NCI-H510A treated with DMSO at 0.1 percent for 48 hours (cell line): ENCODE measurements at regions not wholly inside any gene's neighbourhood (a gene's known extent, or its start where the extent isn't known, plus 50 kb on each side); places are given as distances from the start of the nearest gene placed in this dataset.
A peak's percentile ranks its signal among the peaks of the same experiment; 100 is the strongest.
"Not testable (repeated sequence)": the region's sequence is repeated elsewhere in the genome, so short reads cannot be mapped to it uniquely, and the experiment has no call there.

ENCODE experiments used
- DNase-seq: peaks from one replicate; lab custom pipeline; 2025; lab: John Stamatoyannopoulos, UW

DNA sequence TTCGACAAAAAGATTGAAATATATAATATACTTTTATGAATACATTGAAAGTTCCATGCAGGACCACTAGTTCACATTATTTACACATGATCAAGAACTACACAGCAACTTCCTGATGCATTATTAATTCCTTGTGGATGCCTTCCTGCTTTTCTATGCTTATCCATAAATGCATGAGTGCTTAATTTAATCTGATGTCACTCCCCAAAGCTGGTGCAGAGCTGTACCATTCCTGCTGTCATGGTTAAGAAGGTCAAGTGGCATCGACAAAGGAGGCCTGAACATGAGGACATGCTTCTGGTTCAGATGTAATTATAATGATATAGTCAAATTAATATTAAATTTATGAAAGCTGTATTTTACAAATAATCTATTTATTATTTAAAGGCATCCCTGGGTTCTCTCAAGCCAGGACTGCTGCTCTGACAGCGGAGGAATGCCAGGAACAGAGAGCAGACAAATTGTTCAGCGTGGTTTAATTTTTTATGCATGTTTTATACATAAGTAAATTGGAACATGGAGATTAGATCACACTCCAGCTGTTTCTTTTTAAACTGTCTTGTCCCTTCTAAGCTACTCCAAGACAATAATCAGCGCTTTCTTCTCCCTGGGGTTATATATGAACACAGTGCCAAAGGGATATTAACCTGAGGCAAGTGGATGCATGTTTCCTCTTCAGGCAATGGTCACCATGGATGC is 307.3 kb upstream of the CNTNAP5 start:
- no peak for DNase-seq

DNA sequence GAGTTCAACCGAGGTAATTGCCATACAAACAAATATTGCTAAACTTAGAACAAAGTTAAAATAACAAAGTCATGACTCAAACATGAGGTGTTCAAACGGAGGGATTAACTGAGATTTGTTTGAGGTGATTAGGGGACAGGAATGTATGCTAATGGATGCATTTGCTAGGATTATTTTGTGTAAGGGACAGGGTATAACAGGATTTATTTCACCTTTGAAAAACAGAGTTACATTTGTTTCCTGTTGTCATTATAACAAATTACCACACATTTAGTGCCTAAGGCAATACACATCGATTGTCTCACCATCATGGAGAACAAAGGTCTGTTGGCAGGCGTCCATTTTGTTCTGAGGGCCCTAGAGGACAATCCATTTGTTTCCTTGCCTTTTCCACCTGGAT is 304.3 kb upstream of the CNTNAP5 start:
- no peak for DNase-seq

DNA sequence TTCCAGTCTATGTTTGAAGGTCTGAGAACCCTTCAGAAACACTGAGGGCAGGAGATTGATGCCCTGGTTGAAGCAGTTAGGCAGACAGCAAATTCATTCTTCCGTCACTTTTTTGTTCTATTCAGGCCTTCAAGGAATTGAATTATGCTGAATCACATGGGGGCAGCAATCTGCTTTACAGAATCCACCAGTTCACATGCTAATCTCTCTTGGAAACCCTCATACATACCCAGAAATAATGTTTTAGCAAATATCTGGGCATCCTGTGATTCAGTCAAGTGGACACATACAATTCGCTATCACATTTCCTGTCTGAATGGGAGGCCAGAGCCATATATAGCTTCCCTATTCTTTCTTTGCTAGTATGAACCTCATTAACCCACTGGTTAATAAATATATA is 301.4 kb upstream of the CNTNAP5 start:
- DNase-seq, result no peak

DNA sequence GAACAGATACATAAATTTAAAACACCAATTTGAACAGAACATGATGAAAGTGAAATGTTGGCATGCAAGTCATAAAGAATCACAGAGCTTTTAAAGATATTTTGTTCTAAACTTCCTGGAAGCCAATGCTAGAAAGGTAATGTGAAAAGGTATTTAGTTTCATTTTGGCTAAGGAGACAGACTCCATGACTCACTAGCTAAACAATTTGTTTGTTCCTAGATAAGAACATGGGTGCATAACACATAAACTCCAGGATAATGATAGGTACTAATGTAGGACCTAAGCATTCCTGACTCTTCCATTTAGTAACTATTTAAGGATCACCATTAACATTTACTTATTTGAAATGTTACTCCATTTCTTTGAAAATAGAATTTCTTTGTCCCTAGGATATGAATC is 292.5 kb upstream of the CNTNAP5 start:
- DNase-seq, result no peak

DNA sequence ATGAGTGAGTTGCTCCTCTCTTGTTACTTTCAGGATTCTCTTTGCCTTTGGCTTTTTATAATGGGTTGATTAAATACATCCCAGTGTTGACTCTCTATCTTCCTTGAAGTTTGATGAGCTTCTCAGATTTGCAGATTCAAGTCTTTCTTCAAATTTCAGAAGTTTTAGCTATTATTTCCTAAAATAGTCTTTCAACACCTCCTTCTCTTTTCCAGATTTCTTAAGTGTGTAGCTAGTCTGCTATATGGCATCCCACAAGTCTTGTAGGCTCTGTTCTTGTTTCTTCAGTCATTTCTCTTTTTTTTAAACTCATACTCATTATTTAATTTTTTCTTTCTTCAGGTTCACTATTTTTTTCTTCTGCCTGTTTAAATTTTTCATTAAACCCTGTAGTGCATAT is 287.7 kb upstream of the CNTNAP5 start:
- no peak for DNase-seq

DNA sequence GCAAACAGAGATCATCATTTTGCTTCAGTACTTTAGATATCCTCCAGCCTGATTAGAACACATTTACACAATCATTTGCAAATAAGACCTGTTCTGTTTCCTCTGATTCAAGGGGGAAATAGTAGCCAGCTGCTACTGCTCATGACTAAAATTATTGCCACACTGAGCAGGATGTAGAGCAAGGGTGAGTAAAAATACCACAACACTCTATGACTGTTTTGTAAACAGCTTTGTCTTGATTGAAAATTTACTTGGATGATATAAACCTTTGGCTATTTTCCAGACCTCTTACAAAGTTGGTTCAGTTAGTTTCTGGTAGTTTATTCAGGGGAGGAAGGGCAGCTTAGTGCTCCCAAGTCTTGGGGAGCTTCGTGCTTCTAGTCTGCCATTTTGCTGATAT is 286.4 kb upstream of the CNTNAP5 start:
- peak; percentile 18 for DNase-seq

DNA sequence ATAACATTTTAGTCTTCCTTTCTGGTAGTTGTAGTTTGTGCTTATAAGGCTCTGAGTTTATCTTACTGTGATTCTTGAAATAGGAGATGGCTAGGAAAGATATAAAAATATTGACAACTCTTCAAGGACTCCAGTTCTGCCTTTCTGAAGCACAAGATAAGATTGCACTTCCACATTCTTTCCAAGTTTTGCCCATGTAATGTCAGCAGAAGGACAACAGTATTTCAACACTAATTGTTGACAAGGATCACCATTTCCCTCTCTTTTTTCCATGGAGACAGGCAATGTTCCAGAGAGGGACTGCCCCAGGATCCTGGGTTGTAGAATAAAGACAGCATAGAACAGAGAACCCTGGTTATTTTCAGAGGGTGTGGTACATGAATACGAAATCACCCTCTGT is 279.1 kb upstream of the CNTNAP5 start:
- DNase-seq, result no peak

DNA sequence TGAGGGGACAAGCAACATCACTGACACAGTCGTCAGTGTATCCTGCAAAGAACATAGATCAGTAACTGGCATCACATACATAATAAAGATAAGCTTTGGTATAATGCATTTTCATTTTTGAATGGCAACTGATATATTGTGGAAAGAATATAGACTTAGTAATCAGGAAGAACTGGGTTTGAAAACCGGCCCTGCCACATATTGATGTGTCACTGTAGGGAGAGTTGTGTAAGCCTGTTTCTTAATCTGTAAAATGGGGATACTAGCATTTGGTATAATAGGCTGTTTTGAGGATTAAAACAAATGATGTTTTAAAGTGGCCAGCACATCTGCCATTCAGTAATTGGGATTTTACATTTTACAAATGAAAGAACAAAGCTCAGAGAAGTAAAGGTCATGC is 277.8 kb upstream of the CNTNAP5 start:
- no peak for DNase-seq

DNA sequence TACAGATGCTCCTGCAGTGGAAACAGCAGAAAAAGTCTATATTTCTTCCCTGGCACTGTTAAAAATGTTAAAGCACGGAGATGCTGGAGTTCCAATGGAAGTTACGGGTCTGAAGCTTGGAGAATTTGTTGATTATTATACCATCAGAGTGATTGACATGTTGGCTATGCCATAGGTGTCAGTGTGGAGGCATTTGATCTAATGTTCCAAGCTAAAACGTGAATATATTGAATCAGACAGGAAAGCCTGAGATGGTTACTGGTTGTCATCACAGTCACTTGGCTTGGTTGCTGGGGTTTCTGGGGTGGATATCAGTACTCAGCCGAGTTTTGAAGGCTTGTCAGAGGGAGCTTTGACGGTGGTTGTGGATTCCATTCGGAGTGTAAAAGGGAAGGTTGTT is 262.9 kb upstream of the CNTNAP5 start:
- DNase-seq, result no peak

DNA sequence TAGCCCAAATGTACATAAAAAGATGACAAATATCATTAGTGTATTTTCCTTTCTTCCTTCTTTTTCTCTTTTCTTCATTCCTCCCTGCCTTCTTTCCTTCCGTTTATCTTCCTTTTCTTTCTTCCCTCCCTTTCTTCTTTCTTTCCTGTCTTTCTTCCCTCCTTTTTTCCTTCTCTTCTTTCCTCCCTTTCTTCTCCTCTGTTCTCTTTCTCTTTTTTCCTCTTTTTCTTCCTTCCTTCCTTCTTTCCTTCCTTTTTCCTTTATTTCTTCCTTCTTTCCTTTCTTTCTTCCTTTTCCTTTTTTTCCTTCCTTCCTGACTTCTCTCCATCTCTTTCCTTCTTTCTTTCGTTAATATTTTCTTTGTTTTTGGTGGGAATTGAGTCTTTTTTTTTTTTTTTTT is 256.9 kb upstream of the CNTNAP5 start:
- DNase-seq, result no peak

DNA sequence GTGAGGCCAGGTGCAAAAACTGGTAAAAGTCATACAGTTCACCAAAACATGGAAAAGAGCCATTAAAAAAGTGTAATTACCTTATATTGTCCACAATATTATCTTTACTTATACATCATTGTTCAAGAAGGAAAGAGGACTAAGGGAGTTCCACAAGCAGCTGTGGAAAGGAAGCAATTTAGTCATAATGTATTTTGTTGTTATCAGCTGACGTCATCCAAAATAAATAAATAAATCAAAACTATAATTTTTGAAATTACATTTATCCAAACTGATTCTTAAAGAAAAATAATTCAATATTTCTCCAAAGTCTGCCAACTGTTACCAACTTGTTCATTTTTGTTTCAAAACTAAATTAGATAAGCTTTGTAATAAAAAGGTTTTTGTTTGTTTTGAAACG is 256.1 kb upstream of the CNTNAP5 start:
- DNase-seq, result no peak

DNA sequence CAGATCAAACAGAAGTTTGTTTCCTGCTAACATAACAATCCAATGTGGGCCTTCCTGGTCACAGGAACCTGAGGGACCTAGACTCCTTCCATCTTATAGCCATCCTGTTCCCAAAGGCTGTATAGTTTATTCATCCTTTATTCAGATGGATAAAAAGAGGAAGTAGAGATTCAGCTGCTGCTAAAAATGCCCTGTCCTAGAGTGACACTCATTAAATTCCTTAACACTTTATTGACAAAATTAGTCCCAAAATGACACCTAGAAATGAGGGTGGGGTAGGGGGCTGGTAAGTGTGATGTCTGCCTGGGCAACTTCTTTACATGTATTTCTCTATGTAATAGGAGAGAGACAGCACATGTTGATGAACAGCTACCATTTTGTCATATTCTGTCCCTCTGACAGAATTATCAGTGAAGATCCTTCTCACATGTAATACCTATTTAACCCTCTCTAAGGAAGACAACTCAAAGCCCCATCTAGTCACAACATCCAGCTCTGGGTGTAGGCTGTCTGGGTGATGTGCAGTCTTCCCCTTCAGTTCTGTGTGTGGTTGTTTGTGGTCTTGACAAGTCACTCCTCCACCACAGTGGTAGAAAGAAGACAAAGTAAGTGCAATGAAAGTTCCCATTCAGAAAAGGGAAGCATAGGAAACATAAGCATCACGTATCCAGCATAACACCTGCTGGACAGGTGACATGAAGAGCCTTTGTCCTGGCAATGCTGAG is 253.9 kb upstream of the CNTNAP5 start:
- no peak for DNase-seq

DNA sequence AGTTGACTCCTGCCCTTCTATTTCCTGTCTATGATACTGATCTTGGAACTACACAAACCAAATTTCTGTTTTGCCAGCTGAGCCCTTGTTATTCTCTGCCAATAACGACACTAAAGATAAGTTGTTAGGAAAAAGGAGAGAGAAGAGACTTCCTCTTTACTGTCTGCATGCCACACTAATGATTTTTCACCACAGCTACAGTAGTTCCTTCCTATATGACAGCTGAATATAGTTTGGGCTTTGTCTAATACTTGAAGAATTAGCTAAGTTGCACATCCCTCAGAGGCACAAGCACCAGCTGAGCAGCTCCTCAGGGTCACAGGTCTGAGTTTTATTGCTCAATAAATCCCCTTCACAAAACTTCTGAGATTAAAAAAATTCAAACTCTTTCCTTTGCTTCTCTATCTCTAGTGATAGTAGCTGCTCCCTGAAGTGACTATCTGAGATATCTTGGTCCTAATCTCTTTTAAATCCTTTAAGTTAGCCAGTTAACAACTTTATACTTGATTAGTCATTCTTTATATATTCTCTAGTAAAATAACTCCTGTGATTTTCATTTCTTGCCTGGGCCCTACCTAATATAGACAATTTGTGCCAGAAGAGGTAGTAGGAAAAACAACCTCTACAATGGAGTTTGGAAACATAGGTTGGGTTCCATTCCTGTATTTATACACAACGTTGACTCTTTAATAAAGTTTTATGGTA is 253.0 kb upstream of the CNTNAP5 start:
- no peak for DNase-seq

DNA sequence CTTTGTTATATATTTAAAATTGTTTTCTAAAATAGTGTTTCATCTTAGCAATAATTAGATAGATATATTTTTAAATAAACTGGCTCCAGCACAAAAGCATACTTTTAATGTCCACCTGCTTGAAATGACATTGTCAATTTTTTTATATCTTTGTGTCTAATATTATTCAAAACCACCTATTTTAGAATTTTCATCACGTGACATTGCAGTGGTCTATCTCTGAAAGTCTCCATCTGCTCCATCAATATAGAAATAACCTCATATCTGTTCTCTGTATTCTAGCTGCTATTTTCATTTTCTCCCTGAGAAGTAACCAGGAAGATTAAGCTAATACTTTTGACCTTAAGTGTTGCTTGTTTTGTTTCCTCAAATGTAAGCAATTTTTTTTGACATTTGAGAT is 248.0 kb upstream of the CNTNAP5 start:
- no peak for DNase-seq

DNA sequence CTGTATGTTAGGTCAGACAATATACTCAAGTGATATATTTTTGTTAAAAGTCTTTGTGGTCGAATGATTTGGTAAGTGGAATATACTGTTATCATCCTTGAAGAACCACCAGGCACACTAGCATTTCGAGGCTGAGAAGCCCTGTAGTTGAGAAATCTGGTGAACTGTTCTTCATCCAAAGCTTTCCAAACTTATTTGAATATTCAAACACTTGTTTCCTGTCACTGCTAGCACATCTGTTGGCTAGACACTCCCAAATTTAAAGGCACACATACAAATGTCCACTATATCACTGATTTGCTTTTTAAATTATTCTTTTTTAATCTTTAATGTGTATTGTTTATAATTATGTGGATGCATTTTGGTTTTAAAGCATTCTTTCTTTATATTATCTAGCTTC is 241.9 kb upstream of the CNTNAP5 start:
- no peak for DNase-seq

DNA sequence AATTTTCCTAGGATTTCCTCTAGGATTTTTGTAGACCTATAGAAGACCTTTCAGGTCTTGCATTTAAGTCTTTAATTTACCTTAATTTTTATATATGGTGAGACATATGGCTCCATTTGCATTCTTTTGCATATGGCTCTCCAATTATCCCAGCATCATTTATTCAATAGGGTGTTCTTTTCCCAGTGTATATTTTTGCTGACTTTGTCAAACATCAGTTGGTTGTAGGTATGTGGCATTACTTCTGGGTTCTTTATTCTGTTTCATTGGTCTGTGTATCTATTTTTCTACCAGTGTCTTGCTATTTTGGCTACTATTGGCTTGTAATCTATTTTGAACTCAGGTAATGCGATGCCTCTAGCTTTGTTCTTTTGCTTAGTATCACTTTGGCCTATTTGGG is 239.8 kb upstream of the CNTNAP5 start:
- no peak for DNase-seq

DNA sequence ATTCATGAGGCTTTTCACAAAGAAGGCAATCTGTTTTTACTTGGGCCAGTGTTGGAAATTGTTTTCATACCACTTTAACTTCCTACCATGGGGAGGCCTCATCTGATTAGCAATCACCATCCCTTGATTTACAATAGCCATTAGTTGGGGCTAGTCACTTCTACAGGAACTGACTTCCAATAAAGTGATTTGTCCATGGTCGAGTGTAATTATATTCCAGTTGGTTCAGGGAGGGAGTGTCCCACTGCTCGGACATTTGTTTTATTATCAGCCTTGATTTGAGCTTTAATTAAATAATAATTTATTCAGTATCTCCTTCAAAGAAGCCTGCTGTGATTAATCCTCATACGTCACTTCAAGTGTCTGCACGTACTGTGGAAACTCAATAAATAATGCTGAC is 233.9 kb upstream of the CNTNAP5 start:
- no peak for DNase-seq

DNA sequence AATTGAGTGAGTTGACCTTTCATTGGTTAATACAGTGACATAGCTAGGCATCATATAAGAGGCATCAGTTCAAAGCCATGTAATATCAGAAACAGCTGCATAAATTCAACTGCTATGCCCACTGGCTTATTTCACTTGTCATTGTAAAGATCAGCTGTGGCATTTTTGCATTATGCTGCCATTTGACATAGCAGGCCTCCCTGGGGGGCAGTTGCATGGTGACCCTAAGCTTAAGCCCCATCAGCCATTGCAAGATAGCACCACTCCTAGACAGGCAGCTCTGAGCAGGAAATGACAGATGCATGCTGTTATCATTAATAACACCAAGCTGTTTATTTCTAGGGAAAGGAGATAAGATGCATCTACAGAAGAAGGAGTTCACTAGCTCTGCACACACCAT is 233.4 kb upstream of the CNTNAP5 start:
- no peak for DNase-seq

DNA sequence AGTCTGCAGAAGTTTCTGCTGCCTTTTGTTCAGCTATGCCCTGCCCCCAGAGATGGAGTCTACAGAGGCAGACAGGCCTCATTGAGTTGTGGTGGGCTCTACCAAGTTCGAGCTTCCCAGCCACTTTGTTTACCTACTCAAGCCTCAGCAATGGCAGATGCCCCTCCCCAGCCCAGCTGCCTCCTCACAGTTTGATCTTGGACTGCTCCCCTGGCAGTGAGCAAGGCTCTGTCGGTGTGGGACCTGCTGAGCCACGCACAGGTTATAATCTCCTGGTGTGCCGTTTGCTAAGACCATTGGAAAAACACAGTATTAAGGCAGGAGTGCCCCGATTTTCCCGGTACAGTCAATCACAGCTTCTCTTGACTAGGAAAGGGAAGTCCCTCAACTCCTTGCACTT is 221.0 kb upstream of the CNTNAP5 start:
- not testable (repeated sequence) for DNase-seq

DNA sequence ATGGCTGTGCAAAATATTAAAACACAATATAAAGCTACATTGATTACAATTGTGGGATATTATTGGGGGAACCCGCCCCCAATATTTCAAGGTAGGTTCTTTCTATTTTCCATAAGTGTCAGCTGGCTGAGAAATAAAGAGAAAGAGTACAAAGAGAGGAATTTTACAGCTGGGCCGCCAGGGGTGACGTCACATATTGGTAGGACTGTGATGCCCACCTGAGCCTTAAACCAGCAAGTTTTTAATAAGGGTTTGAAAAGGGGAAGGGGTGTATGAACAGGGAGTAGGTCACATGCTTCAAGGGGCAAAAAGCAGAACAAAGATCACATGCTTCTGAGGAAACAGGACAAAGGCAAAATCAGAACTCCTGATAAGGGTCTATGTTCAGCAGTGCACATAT is 219.3 kb upstream of the CNTNAP5 start:
- not testable (repeated sequence) for DNase-seq

DNA sequence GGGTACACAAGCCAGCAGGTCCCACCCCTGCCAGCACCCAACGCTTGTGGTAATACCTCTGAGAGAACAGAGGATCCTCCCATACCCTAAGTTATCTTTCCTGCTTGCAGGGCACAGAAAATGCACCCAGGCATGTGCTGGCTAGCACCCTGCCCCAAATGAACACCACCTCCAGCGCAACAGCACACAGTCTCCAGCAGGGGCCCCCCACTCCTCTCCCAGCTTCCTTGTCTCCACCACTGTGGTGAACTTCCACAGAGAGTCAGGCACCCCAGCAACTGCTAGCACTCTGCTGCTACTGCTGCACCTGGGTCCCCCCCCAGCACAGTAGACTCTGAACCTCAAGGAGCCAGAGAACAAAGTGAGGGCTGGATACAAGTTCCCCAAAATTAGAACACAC is 216.8 kb upstream of the CNTNAP5 start:
- no peak for DNase-seq

DNA sequence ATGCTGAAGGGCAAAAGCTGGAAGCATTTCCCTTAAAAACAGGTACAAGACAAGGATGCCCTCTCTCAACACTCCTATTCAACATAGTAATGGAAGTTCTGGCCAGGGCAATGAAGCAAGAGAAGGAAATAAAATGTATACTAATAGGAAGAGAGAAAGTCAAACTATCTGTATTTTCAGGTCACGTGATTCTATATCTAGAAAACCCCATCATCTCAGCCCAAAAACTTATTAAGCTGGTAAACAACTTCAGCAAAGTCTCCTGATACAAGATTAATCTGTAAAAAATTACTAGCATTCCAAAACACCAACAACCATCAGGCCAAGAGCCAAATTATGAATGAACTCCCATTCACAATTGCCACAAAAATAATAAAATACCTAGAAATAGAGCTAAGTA is 213.2 kb upstream of the CNTNAP5 start:
- no peak for DNase-seq

DNA sequence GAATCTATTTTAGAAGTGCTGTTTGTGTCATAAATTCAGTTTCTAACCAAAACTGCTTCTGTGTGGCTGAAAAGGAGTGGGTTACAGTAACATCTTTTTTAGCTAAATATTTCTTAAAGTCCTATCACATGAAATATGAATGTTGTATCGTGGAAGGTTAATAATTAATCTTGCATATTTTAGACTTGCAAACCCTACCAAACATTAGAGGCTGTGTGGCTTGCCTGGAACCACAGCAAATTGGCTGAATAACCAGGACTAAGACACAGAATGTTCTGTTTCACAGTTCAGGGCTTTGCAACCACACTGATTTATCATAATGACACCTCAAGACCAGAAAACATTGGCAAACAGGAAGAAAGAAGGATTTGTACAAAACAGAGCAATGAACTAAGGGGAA is 208.9 kb upstream of the CNTNAP5 start:
- no peak for DNase-seq
